Mesendoderm (in vitro differentiated cells): ENCODE measurements at regions not wholly inside any gene's neighbourhood (a gene's known extent, or its start where the extent isn't known, plus 50 kb on each side); places are given as distances from the start of the nearest gene placed in this dataset.

ENCODE experiments used
- DNase-seq: peaks from one replicate; pipeline ENCODE4 v3.0.0; 2013
- H2AK5ac ChIP-seq: 2 replicates; pipeline ENCODE4 v1.6.1; 2013; ENCODE audit warnings: low read length, inconsistent platforms
- H2BK120ac ChIP-seq: 2 replicates; pipeline ENCODE4 v1.6.1; 2013; ENCODE audit warnings: low read depth, mild to moderate bottlenecking, low read length, moderate library complexity, mixed read lengths
- H2BK15ac ChIP-seq: replicated peaks from 2 replicates; pipeline ENCODE4 v1.6.1; 2013; ENCODE audit warnings: low read depth, mild to moderate bottlenecking, moderate library complexity
- H2BK5ac ChIP-seq: 2 replicates; pipeline ENCODE4 v1.6.1; 2013; ENCODE audit warnings: low read length, inconsistent platforms
- H3K18ac ChIP-seq: 2 replicates; pipeline ENCODE4 v1.6.1; 2013; ENCODE audit warnings: mild to moderate bottlenecking, low read length, mixed read lengths
- H3K23ac ChIP-seq: one replicate; pipeline ENCODE4 v1.6.1; 2013; ENCODE audit warnings: low read length
- H3K27ac ChIP-seq: 2 replicates; pipeline ENCODE4 v1.5.1; 2013; ENCODE audit warnings: low read depth, mild to moderate bottlenecking, inconsistent platforms, low read length, moderate library complexity
- H3K27me3 ChIP-seq: 2 replicates; pipeline ENCODE4 v1.6.1; 2013; ENCODE audit warnings: low read length, control low read depth, mild to moderate bottlenecking, inconsistent platforms; ENCODE audit not compliant: insufficient read depth, poor library complexity
- H3K36me3 ChIP-seq: 2 replicates; pipeline ENCODE4 v1.6.1; 2013; ENCODE audit warnings: low read length, inconsistent platforms; ENCODE audit not compliant: control insufficient read depth, insufficient read depth
- H3K4ac ChIP-seq: one replicate; pipeline ENCODE4 v1.6.1; 2013; ENCODE audit warnings: low read depth, mild to moderate bottlenecking, low read length, moderate library complexity
- H3K4me1 ChIP-seq: 2 replicates; pipeline ENCODE4 v1.6.1; 2013; ENCODE audit warnings: low read depth, low read length, inconsistent platforms; ENCODE audit not compliant: control insufficient read depth
- H3K4me2 ChIP-seq: 2 replicates; pipeline ENCODE4 v1.6.1; 2013; ENCODE audit warnings: low read length
- H3K4me3 ChIP-seq: 2 replicates; pipeline ENCODE4 v1.5.1; 2013; ENCODE audit warnings: mild to moderate bottlenecking, low read length
- H3K56ac ChIP-seq: one replicate; pipeline ENCODE4 v1.6.1; 2013; ENCODE audit warnings: low read length
- H3K79me1 ChIP-seq: 2 replicates; pipeline ENCODE4 v1.6.1; 2013; ENCODE audit warnings: low read length, inconsistent platforms
- H3K79me2 ChIP-seq: 2 replicates; pipeline ENCODE4 v1.6.1; 2013; ENCODE audit warnings: mild to moderate bottlenecking, low read length; ENCODE audit not compliant: control insufficient read depth, insufficient read depth
- H3K9ac ChIP-seq: 2 replicates; pipeline ENCODE4 v1.6.1; 2013; ENCODE audit warnings: low read length, inconsistent platforms
- H4K5ac ChIP-seq: one replicate; pipeline ENCODE4 v1.6.1; 2013; ENCODE audit warnings: low read length
- H4K8ac ChIP-seq: one replicate; pipeline ENCODE4 v1.6.1; 2013; ENCODE audit warnings: low read depth, mild to moderate bottlenecking, control low read depth, low read length, moderate library complexity
- WGBS: extraction: QIAGEN DNeasy Blood & Tissue Kit; methylation state at CpG from one replicate; pipeline ENCODE4 v1.1.7; 2013; ENCODE audit warnings: low lambda C conversion rate, missing lambda C conversion rate; ENCODE audit not compliant: insufficient coverage; ENCODE audit errors: extremely low coverage; 5-methylcytosine and 5-hydroxymethylcytosine counted together

GRCh38 chr16:65421596-65421995, 299.7 kb upstream of the CDH11 start:
- Histone ChIP-seq H2BK120ac (no peak overlapping the region), H2BK15ac (no peak overlapping the region), H2AK5ac (no peak overlapping the region), H3K79me1 (no peaks in the 10 kb centered on the region), H3K4me3 (no peak overlapping the region), H3K23ac (no peak overlapping the region), H2BK5ac (no peak overlapping the region), H3K18ac (no peak overlapping the region), H3K9ac (no peak overlapping the region), H3K27me3 (no peaks in the 10 kb centered on the region), H3K4ac (no peak overlapping the region), H4K8ac (no peak overlapping the region), H3K4me2 (no peak overlapping the region), H3K27ac (no peak overlapping the region), H3K56ac (no peak overlapping the region), H3K36me3 (no peaks in the 10 kb centered on the region), H3K79me2 (no peaks in the 10 kb centered on the region), H3K4me1 (no peaks in the 10 kb centered on the region), H4K5ac (no peak overlapping the region)
- no peak for DNase-seq
- WGBS: no CpG with 5 or more reads among the region's 2 CpGs

GRCh38 chr16:65418435-65418834, 296.6 kb upstream of the CDH11 start:
- H2BK15ac ChIP-seq: no peak overlapping the region
- H3K23ac ChIP-seq: no peak overlapping the region
- H4K8ac ChIP-seq: no peak overlapping the region
- H3K79me2 ChIP-seq: no peaks in the 10 kb centered on the region
- no peaks in the 10 kb centered on the region for H3K36me3 ChIP-seq
- no peak overlapping the region for H3K4me2 ChIP-seq
- no peak overlapping the region for H2AK5ac ChIP-seq
- H3K4ac ChIP-seq: no peak overlapping the region
- H3K56ac ChIP-seq: no peak overlapping the region
- no peak overlapping the region for H3K18ac ChIP-seq
- H3K4me3 ChIP-seq: no peak overlapping the region
- no CpG with 5 or more reads among the region's 6 CpGs for WGBS
- H3K79me1 ChIP-seq: no peaks in the 10 kb centered on the region
- no peak overlapping the region for H2BK5ac ChIP-seq
- no peak overlapping the region for H2BK120ac ChIP-seq
- DNase-seq: no peak
- no peaks in the 10 kb centered on the region for H3K27me3 ChIP-seq
- no peaks in the 10 kb centered on the region for H3K4me1 ChIP-seq
- no peak overlapping the region for H4K5ac ChIP-seq
- H3K27ac ChIP-seq: no peak overlapping the region
- no peak overlapping the region for H3K9ac ChIP-seq

DNA sequence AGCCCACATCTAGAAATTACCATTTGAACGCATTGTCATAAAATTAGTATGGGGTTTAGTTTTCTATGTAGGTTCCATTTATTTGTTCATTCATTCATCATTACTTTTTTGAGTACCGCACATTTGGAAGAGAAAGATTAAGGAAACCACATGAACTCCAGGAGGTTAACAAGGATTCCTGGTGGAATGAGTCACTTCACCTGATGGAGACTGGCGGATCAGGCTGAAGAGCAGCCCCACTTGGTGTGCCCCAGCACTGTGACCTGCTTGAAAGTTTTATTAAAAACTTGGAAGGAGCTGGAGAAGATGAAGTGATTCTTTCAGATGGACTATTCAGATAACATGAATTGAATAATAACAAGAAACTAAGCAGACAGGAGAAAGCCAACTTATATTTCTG, 293.6 kb upstream of the CDH11 start:
- Histone ChIP-seq H3K27me3 (no peaks in the 10 kb centered on the region), H3K9ac (no peak overlapping the region), H3K56ac (no peak overlapping the region), H3K4ac (no peak overlapping the region), H3K79me1 (no peaks in the 10 kb centered on the region), H3K23ac (no peak overlapping the region), H3K36me3 (no peaks in the 10 kb centered on the region), H2BK5ac (no peak overlapping the region), H3K27ac (no peak overlapping the region), H3K18ac (no peak overlapping the region), H4K5ac (no peak overlapping the region), H4K8ac (no peak overlapping the region), H3K4me1 (no peaks in the 10 kb centered on the region), H3K79me2 (no peaks in the 10 kb centered on the region), H2AK5ac (no peak overlapping the region), H3K4me3 (no peak overlapping the region), H2BK15ac (no peak overlapping the region), H3K4me2 (no peak overlapping the region), H2BK120ac (no peak overlapping the region)
- DNase-seq: peak; percentile 10
- no CpG with 5 or more reads among the region's 3 CpGs for WGBS

DNA sequence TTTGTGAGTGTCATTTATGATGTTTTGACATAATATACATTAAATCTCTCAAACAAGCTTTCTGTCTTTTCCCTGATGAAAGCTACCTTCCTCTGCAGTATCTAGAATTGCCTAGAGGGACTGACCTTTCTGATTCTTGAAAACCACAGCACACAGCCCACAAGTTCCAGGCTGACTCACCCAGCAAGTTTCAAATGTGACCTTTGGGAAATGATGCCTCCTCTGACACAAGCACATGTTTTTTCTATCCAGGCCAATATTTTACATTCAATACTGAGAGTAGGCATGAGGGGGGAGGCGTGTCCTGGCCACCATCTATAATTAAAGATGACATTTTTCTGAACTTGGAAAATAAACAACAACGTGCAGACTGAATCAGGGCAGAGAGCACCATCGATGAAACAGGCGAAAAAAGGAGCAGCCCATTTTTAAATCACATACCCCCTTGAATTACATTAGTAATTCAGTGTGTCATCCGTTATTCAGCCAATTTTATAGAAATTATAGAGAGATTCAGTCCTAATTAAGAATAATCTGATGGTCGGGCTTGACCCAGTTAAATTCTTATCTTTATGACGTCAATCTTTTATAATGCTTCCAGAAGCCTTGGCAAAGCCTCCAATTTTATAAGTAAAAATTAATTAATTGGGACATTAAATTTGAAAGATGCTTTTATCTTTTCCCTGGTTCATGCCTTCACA, 292.6 kb upstream of the CDH11 start:
- Histone ChIP-seq H2BK15ac (no peak overlapping the region), H3K79me2 (no peaks in the 10 kb centered on the region), H3K18ac (no peak overlapping the region), H2BK5ac (no peak overlapping the region), H3K4me2 (no peak overlapping the region), H3K27me3 (no peaks in the 10 kb centered on the region), H4K8ac (no peak overlapping the region), H3K36me3 (no peaks in the 10 kb centered on the region), H3K4me1 (no peaks in the 10 kb centered on the region), H3K27ac (no peak overlapping the region), H3K56ac (no peak overlapping the region), H2AK5ac (no peak overlapping the region), H2BK120ac (no peak overlapping the region), H3K23ac (no peak overlapping the region), H3K4me3 (no peak overlapping the region), H3K9ac (no peak overlapping the region), H3K79me1 (no peaks in the 10 kb centered on the region), H3K4ac (no peak overlapping the region), H4K5ac (no peak overlapping the region)
- peak; percentile 4 for DNase-seq
- WGBS: no CpG with 5 or more reads among the region's 7 CpGs

GRCh38 chr16:65413861-65414260, 292.0 kb upstream of the CDH11 start:
- no peak overlapping the region for H2AK5ac ChIP-seq
- no CpG with 5 or more reads among the region's 2 CpGs for WGBS
- H3K4me2 ChIP-seq: no peak overlapping the region
- DNase-seq: no peak
- no peak overlapping the region for H3K27ac ChIP-seq
- H2BK15ac ChIP-seq: no peak overlapping the region
- no peak overlapping the region for H4K8ac ChIP-seq
- no peaks in the 10 kb centered on the region for H3K27me3 ChIP-seq
- no peak overlapping the region for H2BK120ac ChIP-seq
- no peaks in the 10 kb centered on the region for H3K79me2 ChIP-seq
- no peak overlapping the region for H4K5ac ChIP-seq
- no peak overlapping the region for H3K56ac ChIP-seq
- H3K4me3 ChIP-seq: no peak overlapping the region
- H2BK5ac ChIP-seq: no peak overlapping the region
- H3K4me1 ChIP-seq: no peaks in the 10 kb centered on the region
- no peaks in the 10 kb centered on the region for H3K79me1 ChIP-seq
- H3K23ac ChIP-seq: no peak overlapping the region
- H3K4ac ChIP-seq: no peak overlapping the region
- no peak overlapping the region for H3K18ac ChIP-seq
- no peak overlapping the region for H3K9ac ChIP-seq
- H3K36me3 ChIP-seq: no peaks in the 10 kb centered on the region

- Histone ChIP-seq H3K4me2 (no peak overlapping the region), H2BK120ac (no peak overlapping the region), H2BK15ac (no peak overlapping the region), H3K4me1 (no peaks in the 10 kb centered on the region), H3K79me2 (no peaks in the 10 kb centered on the region), H4K8ac (no peak overlapping the region), H3K9ac (no peak overlapping the region), H3K36me3 (no peaks in the 10 kb centered on the region), H3K4me3 (no peak overlapping the region), H4K5ac (no peak overlapping the region), H3K27ac (no peak overlapping the region), H3K23ac (no peak overlapping the region), H3K18ac (no peak overlapping the region), H3K56ac (no peak overlapping the region), H3K79me1 (no peaks in the 10 kb centered on the region), H3K27me3 (no peaks in the 10 kb centered on the region), H2BK5ac (no peak overlapping the region), H2AK5ac (no peak overlapping the region), H3K4ac (no peak overlapping the region)
- no peak for DNase-seq
- WGBS: no CpG with 5 or more reads among the region's 4 CpGs
These were observed 288.9 kb upstream of the CDH11 start for GRCh38 chr16:65410801-65411200.
